Keratinocyte (primary cell): ENCODE measurements at regions not wholly inside any gene's neighbourhood (a gene's known extent, or its start where the extent isn't known, plus 50 kb on each side); places are given as distances from the start of the nearest gene placed in this dataset.

Experiments
- EZH2 ChIP-seq: IDR thresholded peaks from one replicate; pipeline ENCODE4 v1.6.1; 2012; ENCODE audit warnings: inconsistent platforms, mild to moderate bottlenecking, low read length, moderate library complexity
- TF ChIP-seq, protein P1 (sequence below), 3 experiments: IDR thresholded peaks in 1 of 3; conservative IDR thresholded peaks in 1 of 3; optimal IDR thresholded peaks in 1 of 3; 2 replicates in 2 of 3; 3 replicates in 1 of 3; pipeline versions ENCODE3 to v1.5.1; 2011; ENCODE audit warnings: low read length in 3 of 3, mild to moderate bottlenecking in 3 of 3, moderate library complexity in 2 of 3, control low read depth in 1 of 3, inconsistent platforms in 1 of 3; ENCODE audit not compliant: insufficient read depth in 2 of 3; ENCODE audit errors: extremely low read depth in 1 of 3

DNA sequence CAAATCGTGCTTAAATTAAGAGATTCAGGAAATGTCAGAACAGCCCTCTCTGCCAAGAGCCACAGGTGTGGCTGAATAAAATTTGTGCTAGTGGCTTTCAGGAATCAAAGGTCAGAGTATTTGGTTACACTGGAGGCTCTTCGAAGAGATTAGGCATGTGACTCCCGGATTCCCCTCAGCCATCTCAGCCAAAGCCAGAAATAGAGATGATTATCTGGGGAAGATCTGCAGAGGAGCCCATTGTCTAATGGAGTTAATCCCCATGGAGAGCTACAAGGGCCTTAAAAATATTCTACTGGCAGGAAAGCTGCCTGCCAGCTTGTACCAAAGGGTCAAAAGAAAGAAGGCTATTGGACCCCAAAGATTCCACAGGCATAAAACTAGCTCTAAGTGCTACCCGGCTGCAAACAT lies 1259.5 kb downstream of the TBC1D22A start:
- TF ChIP-seq, protein P1, sequence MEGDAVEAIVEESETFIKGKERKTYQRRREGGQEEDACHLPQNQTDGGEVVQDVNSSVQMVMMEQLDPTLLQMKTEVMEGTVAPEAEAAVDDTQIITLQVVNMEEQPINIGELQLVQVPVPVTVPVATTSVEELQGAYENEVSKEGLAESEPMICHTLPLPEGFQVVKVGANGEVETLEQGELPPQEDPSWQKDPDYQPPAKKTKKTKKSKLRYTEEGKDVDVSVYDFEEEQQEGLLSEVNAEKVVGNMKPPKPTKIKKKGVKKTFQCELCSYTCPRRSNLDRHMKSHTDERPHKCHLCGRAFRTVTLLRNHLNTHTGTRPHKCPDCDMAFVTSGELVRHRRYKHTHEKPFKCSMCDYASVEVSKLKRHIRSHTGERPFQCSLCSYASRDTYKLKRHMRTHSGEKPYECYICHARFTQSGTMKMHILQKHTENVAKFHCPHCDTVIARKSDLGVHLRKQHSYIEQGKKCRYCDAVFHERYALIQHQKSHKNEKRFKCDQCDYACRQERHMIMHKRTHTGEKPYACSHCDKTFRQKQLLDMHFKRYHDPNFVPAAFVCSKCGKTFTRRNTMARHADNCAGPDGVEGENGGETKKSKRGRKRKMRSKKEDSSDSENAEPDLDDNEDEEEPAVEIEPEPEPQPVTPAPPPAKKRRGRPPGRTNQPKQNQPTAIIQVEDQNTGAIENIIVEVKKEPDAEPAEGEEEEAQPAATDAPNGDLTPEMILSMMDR (optimal IDR thresholded peaks at IDR 0.05 in 1 of 3, IDR thresholded peaks at IDR 0.05 in 1 of 3, conservative IDR thresholded peaks at IDR 0.05 in 1 of 3; ENCODE audit: extremely low read depth in 1 of 3, insufficient read depth in 2 of 3, low read length in 3 of 3) = no peak
- no peak for TF ChIP-seq EZH2
